ENCODE measurements at regions not wholly inside any gene's neighbourhood (a gene's known extent, or its start where the extent isn't known, plus 50 kb on each side); places are given as distances from the start of the nearest gene placed in this dataset.

DNA sequence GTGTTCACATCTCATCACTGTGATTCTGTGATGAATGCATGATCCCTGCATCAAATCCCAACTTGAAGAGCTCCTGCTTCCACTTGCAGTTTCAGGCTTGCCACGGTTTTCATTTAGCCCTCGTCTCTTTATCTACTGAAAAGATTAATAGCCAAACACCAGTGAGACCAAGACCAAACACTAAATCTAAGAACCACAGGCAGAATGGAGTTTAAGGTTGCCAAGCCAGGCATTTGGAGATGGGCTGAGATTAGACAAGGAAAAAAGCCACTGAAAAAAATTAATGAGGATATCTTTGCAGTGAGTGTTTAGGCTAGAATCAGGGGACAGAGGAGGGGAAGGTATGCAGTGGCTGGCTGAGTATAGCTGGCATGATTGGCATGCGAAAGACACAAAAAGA lies 227.2 kb upstream of the BLID start:
- Histone ChIP-seq H3K27me3 (no peaks in the 10 kb centered on the region), H3K4me1 (peaks cover 27% of the 10 kb centered on the region), H3K36me3 (ENCODE audit: low read depth, missing control alignments) (no peaks in the 10 kb centered on the region), H3K27ac (no peak overlapping the region), H3K9me3 (no peaks in the 10 kb centered on the region), H3K4me3 (no peak overlapping the region)
- intact Hi-C loops (cut with DNase I; ENCODE audit: low total_unique reads) = no loop called here
- TF ChIP-seq POLR2A (IDR thresholded peaks at IDR 0.05) = no peak
- TF ChIP-seq, protein P1, sequence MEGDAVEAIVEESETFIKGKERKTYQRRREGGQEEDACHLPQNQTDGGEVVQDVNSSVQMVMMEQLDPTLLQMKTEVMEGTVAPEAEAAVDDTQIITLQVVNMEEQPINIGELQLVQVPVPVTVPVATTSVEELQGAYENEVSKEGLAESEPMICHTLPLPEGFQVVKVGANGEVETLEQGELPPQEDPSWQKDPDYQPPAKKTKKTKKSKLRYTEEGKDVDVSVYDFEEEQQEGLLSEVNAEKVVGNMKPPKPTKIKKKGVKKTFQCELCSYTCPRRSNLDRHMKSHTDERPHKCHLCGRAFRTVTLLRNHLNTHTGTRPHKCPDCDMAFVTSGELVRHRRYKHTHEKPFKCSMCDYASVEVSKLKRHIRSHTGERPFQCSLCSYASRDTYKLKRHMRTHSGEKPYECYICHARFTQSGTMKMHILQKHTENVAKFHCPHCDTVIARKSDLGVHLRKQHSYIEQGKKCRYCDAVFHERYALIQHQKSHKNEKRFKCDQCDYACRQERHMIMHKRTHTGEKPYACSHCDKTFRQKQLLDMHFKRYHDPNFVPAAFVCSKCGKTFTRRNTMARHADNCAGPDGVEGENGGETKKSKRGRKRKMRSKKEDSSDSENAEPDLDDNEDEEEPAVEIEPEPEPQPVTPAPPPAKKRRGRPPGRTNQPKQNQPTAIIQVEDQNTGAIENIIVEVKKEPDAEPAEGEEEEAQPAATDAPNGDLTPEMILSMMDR (IDR thresholded peaks at IDR 0.05) = no peak
- DNase-seq = no peak
- WGBS, 2 donors = 62 to 87% methylated on average over 3 of the region's 3 CpGs

DNA sequence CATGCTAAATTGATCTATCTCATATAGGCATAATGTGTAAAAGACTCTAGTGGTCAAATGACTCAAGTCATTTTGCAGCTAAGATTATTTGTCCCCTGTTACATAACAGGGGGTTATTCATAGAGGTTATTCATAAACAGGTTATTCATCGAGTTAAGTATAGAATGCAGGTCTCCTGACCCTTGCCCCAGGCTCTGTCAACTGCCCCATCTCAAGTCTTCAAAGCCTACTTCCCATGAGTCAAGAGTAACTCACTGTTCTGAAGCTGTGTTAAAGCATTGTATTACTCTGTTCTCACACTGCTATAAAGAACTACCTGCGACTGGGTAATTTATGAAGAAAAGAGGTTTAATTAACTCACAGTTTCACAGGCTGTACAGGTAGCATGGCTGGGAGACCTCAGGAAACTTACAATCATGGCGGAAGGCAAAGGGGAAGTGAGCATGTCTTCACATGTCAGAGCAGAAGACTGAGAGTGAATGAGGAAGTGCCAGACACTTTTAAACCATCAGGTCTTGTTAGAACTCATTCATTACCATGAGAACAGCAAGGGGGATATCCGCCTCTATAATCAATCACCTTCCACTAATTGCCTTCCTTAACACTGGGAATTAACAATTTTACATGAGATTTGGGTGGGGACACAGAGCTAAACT lies 226.2 kb upstream of the BLID start:
- TF ChIP-seq, protein P1 (IDR thresholded peaks at IDR 0.05) = no peak
- no peak for TF ChIP-seq POLR2A (IDR thresholded peaks at IDR 0.05)
- intact Hi-C loops (cut with DNase I; ENCODE audit: low total_unique reads) = no loop called here
- H3K36me3 ChIP-seq (ENCODE audit: low read depth, missing control alignments) = no peaks in the 10 kb centered on the region
- H3K27ac ChIP-seq = no peak overlapping the region
- no peaks in the 10 kb centered on the region for H3K27me3 ChIP-seq
- no peak for DNase-seq
- no peaks in the 10 kb centered on the region for H3K9me3 ChIP-seq
- no peak overlapping the region for H3K4me3 ChIP-seq
- peaks cover 27% of the 10 kb centered on the region for H3K4me1 ChIP-seq
- WGBS, 2 donors = 94 to 95% methylated on average over 4 of the region's 4 CpGs

DNA sequence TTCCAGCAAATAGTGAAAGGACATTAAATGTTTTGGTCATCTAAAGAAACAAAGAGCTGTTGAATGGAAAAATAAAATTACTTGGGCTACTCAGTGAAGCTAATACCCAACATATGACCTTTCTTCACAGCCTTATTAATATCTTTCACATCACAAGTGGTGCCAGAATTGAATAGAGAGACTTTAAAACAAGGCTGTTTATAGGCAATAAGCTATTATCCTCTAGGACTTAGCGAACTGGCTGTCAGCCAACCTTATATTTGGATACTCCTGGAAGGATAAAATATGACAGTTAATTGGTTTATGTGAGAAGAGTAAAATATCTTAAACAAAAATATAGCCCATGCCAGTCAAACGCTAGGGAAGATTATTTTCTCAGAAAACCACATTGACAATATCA lies 225.5 kb upstream of the BLID start:
- Histone ChIP-seq H3K27me3 (no peaks in the 10 kb centered on the region), H3K27ac (no peak overlapping the region), H3K4me3 (no peak overlapping the region), H3K9me3 (no peaks in the 10 kb centered on the region), H3K36me3 (ENCODE audit: low read depth, missing control alignments) (no peaks in the 10 kb centered on the region), H3K4me1 (peaks cover 27% of the 10 kb centered on the region)
- 60 to 68% methylated on average over 2 of the region's 2 CpGs for WGBS, 2 donors
- no peak for TF ChIP-seq POLR2A (IDR thresholded peaks at IDR 0.05)
- TF ChIP-seq, protein P1 (IDR thresholded peaks at IDR 0.05) = no peak
- no peak for DNase-seq
- intact Hi-C loops (cut with DNase I; ENCODE audit: low total_unique reads) = no loop called here

DNA sequence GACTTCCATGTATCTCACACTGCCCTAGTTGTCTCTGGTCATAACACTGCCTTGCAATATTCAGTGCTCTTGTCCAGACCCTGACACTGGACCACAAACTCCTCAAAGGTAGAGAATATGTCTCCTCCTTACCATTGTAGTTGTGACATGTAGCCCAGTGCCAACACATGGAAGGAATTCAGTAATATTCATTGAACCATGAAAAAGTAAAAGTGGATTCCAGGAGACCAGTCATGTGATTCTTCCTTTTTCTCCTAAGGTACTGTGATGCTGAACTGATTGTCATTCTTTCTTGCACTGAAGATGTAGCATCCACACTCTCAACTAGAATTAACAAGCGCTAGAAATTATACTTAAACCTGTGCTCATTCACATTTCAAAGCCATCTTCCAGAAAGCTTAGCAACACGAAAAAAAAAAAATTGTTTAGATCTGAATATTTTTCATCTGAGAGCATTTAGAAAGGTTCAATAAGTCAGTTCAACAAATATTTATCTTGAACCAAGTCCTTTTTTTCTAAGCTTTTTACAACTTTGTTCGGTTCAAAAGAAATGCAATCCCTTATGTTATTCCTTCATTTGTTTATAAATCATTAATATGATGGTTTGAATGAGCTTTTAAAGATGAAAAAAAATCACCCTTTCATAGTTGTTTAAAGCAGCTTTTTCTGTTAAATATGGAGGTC lies 224.7 kb upstream of the BLID start:
- DNase-seq = no peak

More for the DNA sequence above, 224.7 kb upstream of the BLID start:
- no peak for TF ChIP-seq POLR2A (IDR thresholded peaks at IDR 0.05)
- TF ChIP-seq, protein P1 (IDR thresholded peaks at IDR 0.05) = no peak
- WGBS, 2 donors = 67 to 72% methylated on average over 3 of the region's 3 CpGs
- Histone ChIP-seq H3K27me3 (no peaks in the 10 kb centered on the region), H3K4me1 (peaks cover 33% of the 10 kb centered on the region), H3K9me3 (no peaks in the 10 kb centered on the region), H3K27ac (peak overlapping the region in 1 of 2 donors; percentile 34), H3K4me3 (no peak overlapping the region), H3K36me3 (ENCODE audit: low read depth, missing control alignments) (no peaks in the 10 kb centered on the region)
- intact Hi-C loops (cut with DNase I; ENCODE audit: low total_unique reads) = no loop called here

All from testis (tissue), 2 donors.